AG10803 (cell line): ENCODE measurements at regions not wholly inside any gene's neighbourhood (a gene's known extent, or its start where the extent isn't known, plus 50 kb on each side); places are given as distances from the start of the nearest gene placed in this dataset.
A peak's percentile ranks its signal among the peaks of the same experiment; 100 is the strongest.

Experiments
- DNase-seq: peaks from one replicate; pipeline ENCODE4 v3.0.0; 2010; ENCODE audit warnings: low read depth
- H3K4me3 ChIP-seq: 2 replicates; pipeline ENCODE4 v1.5.1; 2011; ENCODE audit warnings: mild to moderate bottlenecking, low read length, control low read depth
- TF ChIP-seq, protein P1 (sequence below): conservative IDR thresholded peaks from 2 replicates; pipeline ENCODE4 v1.5.1; 2011; ENCODE audit warnings: mild to moderate bottlenecking, low read length, control low read depth, inconsistent platforms

DNA sequence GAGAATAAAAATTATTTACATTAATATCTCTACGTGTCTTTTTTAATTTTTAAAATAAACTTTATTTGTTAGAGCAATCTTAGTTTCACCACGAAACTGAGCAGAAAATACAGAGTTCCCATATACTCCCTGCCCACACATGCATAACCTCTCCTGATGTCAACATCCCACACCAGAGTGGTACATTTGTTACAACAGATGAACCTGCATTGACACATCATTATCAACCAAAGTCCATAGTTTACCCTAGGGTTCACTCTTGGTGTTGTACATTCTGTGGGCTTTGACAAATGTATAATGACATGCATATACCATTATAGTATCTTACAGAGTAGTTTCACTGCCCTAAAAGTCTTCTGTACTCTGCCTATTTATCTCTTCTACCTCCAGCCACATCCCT lies 110.6 kb upstream of the OTUD4 start:
- H3K4me3 ChIP-seq: no peak overlapping the region
- no peak for DNase-seq
- TF ChIP-seq, protein P1, sequence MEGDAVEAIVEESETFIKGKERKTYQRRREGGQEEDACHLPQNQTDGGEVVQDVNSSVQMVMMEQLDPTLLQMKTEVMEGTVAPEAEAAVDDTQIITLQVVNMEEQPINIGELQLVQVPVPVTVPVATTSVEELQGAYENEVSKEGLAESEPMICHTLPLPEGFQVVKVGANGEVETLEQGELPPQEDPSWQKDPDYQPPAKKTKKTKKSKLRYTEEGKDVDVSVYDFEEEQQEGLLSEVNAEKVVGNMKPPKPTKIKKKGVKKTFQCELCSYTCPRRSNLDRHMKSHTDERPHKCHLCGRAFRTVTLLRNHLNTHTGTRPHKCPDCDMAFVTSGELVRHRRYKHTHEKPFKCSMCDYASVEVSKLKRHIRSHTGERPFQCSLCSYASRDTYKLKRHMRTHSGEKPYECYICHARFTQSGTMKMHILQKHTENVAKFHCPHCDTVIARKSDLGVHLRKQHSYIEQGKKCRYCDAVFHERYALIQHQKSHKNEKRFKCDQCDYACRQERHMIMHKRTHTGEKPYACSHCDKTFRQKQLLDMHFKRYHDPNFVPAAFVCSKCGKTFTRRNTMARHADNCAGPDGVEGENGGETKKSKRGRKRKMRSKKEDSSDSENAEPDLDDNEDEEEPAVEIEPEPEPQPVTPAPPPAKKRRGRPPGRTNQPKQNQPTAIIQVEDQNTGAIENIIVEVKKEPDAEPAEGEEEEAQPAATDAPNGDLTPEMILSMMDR: no peak

DNA sequence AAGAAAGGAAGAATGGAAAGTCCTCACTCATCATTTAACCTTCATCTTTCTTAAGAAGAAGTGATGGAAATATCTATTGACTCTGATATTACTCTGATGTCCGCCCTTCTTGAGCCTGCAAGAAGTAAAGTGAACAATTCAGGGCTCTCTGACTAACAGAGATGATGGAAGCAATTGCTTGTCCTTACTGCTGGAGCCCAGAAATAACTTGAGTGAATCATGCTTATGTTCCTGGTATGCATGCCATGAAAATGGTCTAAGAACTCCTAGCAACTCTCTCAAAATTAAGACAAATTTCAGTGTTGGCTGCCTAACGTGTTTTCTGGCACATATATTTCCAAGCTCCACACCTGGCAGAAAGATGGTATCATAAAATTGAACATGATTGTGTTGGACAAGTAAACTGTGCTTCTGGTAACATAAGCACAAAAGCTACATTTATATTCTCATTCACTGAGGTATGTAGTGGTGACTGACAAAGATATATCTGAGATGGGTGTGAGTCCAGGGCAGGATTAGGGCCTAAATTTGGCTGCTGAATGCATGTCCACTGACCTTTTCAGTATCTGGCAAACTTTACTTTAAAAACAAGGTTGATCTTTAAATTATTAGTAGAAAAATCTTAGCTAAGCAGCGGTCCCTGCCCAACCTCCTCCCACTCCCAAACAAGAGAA lies 109.2 kb upstream of the OTUD4 start:
- TF ChIP-seq, protein P1: no peak
- H3K4me3 ChIP-seq: no peak overlapping the region
- peak; percentile 80 for DNase-seq

DNA sequence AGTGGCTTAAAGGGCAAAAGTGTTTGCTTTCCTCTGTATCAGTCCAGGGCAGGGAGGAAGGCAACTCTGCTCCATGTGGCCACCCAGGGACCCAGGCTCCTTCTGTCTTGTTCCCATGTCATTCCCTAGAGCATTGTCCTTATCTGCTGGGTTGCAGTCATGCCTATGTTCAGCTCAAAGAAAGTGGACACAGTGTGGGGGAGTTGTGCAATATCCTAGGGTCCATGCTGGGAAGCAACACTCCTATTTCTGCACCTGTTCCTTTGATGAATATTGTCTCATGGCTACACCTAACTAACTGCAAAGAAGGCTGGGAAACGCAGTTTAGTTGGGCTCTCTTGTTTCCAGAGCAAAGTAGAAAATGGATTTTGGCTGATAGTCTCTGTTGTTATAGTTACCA lies 107.0 kb upstream of the OTUD4 start:
- H3K4me3 ChIP-seq: no peak overlapping the region
- TF ChIP-seq, protein P1: no peak
- no peak for DNase-seq

DNA sequence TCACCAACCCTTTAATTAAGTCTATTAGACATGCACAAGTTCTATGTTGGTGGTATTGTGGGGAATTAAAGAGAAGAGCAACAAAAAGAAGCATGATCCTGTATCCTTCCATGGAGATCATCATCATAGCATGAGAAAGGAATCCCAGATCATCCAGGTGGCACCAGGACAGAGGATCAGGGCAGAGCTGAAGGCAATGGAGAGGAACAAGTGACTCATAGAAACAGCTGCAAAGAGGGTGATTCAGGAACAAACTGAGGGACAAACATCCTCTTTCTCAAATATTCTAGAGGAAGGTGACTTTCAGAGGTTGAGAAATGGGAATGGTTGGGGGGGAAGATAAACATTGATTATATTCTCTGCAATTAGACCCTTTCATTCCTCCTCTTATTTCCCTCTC lies 105.5 kb upstream of the OTUD4 start:
- DNase-seq: peak; percentile 32
- TF ChIP-seq, protein P1: no peak
- no peak overlapping the region for H3K4me3 ChIP-seq

DNA sequence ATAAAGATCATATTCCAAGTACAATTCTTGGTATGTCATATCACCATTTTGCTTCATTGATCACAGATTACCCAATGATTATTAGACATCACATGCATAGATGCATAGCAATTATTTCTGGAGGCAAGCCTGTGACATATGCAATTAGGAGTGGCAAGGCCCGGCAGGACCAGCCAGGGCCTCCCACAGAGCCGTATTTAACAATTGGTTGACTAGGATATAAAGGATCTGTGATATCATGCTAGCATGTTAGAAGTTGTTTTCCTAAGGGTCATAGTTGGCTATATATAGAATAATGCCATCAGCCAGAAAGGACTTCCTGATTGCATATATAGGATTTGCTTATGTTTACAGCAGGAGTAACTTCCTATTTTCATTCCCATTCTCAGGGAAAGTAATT lies 103.5 kb upstream of the OTUD4 start:
- DNase-seq: no peak
- TF ChIP-seq, protein P1: no peak
- no peak overlapping the region for H3K4me3 ChIP-seq

DNA sequence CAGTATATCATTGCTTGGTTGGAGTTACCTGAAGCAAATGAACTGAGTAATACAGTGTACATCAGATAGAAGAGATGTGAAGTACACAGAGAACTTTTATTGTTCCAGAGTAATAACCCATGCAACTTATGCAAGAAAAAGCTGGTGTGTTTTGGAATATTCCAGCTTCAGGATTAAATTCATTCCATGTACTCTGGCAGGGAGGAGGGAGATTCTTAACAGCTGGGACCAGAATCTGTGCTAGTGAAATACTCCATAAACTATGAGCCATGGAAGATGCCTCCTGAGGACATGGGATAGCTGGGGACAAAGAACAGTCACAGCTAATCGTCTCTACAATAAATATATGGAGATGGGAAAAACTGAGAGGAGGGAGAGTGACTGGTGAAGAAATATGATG lies 101.6 kb upstream of the OTUD4 start:
- H3K4me3 ChIP-seq: no peak overlapping the region
- TF ChIP-seq, protein P1: no peak
- DNase-seq: no peak

DNA sequence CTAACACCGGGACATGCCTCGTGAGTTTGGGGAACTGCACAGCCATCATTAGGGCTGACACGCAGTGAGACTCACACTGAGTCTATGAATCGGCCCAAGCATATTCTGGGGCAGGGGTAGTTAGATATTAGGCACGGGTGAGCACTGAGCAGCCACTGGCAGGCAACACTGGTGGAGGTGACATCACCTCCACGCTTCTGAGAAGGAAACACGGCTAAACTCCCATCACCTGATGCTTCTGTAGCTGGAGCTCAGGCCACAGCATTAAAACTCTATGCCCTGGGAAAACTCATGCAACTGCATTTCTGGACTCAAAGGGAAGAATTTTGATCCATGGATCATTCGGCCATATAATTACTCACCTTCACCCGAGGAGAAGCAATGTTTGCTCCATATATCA lies 100.8 kb upstream of the OTUD4 start:
- TF ChIP-seq, protein P1: no peak
- DNase-seq: no peak
- H3K4me3 ChIP-seq: no peak overlapping the region
